Coronary artery (tissue), 2 donors: ENCODE measurements at regions not wholly inside any gene's neighbourhood (a gene's known extent, or its start where the extent isn't known, plus 50 kb on each side); places are given as distances from the start of the nearest gene placed in this dataset.

Source experiments
- DNase-seq: peaks from one replicate; pipeline ENCODE4 v3.0.0-alpha.2; 2017; ENCODE audit warnings: low spot score
- H3K27ac ChIP-seq, 2 donors: fragments of 200-600 bp; sonication (generic); one replicate each; pipeline ENCODE4 v1.5.1; 2016 to 2019
- H3K4me3 ChIP-seq: fragments of 200-600 bp; sonication (generic); 2 replicates; pipeline ENCODE4 v1.5.1; 2016; ENCODE audit warnings: mild to moderate bottlenecking, moderate library complexity
- CTCF ChIP-seq: fragments of 200-600 bp; sonication (generic); IDR thresholded peaks from one replicate; pipeline ENCODE4 v1.5.1; 2019; ENCODE audit warnings: antibody characterized with exemption

GRCh38 chr4:186341655-186342054, 75.7 kb downstream of the F11 start:
- Histone ChIP-seq H3K27ac (no peak overlapping the region), H3K4me3 (no peak overlapping the region)
- no peak for DNase-seq
- no peak for TF ChIP-seq CTCF
